Omental fat pad (tissue), 3 donors: ENCODE measurements at regions not wholly inside any gene's neighbourhood (a gene's known extent, or its start where the extent isn't known, plus 50 kb on each side); places are given as distances from the start of the nearest gene placed in this dataset.
"Not testable (repeated sequence)": the region's sequence is repeated elsewhere in the genome, so short reads cannot be mapped to it uniquely, and the experiment has no call there.

Experiments used
- ATAC-seq: fragments of 150-250 bp; one replicate; pipeline ENCODE4 v1.9.1; 2016; ENCODE audit warnings: mild to moderate bottlenecking, moderate library complexity; ENCODE audit not compliant: low FRiP score
- DNase-seq: peaks from one replicate; pipeline ENCODE4 v3.0.0-alpha.2; 2019; ENCODE audit warnings: low spot score
- TF ChIP-seq, protein P1 (sequence below), 3 donors: fragments of 450-650 bp; IDR thresholded peaks; one replicate each; pipeline ENCODE4 v1.5.1; 2016 to 2017; ENCODE audit warnings: antibody characterized with exemption in 3 of 3, mild to moderate bottlenecking in 3 of 3, moderate library complexity in 2 of 3

DNA sequence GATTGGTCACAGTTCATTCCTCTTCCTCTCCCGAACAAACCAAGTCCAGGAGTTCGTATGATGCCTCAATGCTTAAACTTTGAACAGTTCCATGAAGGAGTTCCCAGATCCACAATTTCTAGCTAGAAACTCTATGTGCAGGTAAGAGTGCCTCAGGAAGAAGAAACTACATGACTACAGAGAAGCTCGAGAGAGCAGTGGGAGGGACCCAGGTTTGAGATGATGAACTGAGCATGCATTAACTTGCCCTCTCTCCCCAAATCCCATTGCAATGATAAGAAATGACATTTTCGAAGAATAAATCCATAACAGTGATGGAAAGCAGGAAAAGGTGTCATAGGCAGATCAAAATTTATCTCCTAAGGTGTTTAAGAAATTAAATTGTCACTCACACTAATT lies 140.6 kb upstream of the JCAD start:
- ATAC-seq, result no peak
- no peak for DNase-seq
- TF ChIP-seq, protein P1, sequence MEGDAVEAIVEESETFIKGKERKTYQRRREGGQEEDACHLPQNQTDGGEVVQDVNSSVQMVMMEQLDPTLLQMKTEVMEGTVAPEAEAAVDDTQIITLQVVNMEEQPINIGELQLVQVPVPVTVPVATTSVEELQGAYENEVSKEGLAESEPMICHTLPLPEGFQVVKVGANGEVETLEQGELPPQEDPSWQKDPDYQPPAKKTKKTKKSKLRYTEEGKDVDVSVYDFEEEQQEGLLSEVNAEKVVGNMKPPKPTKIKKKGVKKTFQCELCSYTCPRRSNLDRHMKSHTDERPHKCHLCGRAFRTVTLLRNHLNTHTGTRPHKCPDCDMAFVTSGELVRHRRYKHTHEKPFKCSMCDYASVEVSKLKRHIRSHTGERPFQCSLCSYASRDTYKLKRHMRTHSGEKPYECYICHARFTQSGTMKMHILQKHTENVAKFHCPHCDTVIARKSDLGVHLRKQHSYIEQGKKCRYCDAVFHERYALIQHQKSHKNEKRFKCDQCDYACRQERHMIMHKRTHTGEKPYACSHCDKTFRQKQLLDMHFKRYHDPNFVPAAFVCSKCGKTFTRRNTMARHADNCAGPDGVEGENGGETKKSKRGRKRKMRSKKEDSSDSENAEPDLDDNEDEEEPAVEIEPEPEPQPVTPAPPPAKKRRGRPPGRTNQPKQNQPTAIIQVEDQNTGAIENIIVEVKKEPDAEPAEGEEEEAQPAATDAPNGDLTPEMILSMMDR (IDR thresholded peaks at IDR 0.05), result no peak

DNA sequence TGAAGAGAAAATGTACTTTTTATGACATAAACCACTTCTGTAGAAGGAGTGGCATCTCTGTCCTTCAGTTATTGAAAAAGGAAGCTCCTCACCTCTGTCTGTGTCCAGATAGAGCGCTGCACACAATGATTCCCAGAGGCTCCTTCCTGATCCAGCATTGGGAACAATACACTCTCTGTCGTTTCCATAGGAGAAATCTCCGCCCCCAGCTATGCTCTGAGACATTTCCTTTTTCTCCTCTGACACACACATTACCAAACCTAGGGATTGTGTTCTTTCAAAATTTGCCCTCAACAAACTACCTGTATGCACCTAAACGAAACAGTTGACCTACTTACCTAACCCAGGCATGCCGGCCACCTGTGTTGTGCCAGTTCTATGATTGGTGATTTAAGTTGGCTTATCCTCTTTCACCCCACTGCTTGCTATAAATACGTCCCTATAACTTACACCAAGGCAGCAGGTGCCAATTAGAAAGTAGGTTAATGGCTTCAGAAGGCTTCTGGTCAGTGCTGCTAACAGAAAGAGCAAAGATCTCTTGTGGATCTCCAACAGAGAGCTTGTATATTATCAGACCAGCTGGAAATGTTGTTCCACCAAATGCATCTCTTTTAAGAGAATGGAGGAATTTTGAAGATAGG lies 140.1 kb upstream of the JCAD start:
- DNase-seq (no peak), ATAC-seq (no peak)
- TF ChIP-seq, protein P1 (IDR thresholded peaks at IDR 0.05), result no peak

DNA sequence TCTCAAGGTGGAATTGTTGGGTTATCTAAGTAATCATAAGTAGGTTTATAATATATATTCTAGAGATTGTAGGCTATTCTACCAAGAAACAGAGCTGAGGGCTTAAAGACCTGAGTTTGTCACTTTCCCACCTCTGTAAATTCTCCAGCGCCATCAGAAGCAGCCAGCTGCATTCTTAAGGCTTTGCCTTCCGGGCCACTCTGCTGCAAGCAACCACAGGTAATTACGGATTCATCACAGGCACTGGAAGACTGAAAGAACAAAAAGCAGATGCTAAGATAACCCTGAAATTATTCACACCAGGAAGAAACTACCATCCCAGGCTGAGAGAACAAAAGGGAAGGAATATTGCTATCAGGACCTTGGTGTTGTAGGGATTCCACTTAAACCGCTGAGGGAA lies 137.8 kb upstream of the JCAD start:
- no peak for ATAC-seq
- TF ChIP-seq, protein P1 (IDR thresholded peaks at IDR 0.05), result no peak
- no peak for DNase-seq

DNA sequence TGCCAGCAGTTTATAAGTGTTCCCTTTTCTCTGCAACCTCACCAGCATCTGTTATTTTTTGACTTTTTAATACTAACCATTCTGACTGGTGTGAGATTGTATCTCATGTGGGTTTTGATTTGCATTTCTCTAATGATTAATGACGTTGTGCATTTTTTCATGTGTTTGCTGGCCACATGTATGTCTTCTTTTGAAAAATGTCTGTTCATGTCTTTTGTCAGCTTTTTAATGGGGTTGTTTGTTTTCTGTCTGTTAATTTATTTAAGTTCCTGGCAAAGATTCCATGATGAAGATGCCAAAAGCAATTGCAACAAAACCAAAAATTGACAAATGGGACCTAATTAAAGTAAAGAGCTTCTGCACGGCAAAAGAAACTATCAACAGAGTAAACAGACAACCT lies 137.2 kb upstream of the JCAD start:
- DNase-seq, ATAC-seq: not testable (repeated sequence)

DNA sequence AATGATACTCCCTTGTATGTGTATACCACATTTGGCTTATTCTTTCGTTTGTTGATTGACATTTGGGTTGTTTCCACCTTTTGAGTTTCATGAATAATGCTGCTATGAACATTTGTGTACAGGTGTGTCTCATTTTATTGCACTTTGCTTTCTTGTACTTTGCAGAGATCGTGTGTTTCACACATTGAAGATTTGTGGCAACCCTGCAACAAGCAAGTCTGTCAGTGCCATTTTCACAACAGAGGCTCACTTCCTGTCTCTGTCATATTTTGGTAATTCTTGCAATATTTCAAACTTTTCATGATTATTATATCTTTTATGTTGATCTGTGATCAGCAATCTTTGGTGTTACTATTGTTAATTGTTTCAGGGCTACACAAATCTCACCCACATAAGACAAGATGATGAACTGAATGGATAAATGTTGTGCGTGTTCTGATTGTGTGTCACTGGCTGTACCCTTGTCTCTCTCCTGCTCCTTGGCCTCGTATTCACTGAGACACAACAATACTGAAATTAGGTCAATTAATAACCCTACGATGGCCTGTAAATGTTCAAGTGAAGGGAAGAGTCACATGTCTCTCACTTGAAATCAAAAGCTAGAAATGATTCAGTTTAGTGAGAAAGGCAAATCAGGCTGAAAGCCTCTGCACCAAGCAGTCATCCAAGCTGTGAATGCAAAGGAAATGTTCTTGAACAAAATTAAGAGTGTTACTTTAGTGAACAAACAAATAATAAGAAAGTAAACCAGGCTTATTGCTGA lies 133.6 kb upstream of the JCAD start:
- TF ChIP-seq, protein P1 (IDR thresholded peaks at IDR 0.05), result no peak
- DNase-seq, result no peak
- no peak for ATAC-seq

DNA sequence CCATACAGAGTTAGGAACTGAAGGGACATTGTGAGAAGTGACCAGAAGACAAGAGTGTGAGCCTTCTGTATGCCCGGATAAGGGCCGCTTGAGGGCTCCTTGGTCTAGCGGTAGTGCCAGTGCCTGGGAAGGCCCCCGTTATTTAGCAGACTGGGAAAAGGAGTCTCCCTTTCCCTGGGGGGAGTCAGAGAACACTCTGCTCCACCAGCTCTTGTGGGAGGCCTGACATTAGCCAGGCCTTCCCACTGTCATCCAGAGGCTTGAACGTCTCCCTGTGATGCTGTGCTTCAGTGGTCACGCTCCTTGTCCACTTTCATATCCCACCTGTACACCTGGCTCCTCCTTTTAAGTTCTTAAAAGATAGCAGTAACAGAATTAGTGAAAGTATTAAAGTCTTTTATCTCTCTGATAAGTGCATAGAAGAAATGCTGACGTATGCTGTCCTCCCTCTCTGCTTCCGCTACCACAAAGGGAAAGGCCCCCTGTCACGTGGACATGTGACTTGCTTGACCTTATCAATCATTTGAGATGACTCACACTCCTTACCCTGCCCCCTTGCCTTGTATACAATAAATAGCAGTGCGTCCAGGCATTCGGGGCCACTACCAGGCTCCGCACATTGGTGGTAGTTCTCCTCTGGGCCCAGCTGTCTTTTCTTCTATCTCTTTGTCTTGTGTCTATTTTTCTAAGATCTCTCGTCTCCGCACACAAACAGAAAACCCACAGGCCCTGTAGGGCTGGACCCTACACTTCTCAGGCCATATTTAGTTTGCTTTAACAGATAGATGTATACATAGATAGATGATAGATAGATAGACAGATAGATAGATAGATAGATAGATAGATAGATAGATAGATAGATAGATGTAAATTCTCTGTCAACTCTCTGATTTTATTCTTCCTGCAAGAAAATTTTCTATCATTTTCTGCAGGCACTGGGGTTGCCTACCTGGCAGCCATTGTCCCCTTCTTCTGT lies 131.5 kb upstream of the JCAD start:
- no peak for DNase-seq
- TF ChIP-seq, protein P1 (IDR thresholded peaks at IDR 0.05), result no peak
- ATAC-seq, result no peak

DNA sequence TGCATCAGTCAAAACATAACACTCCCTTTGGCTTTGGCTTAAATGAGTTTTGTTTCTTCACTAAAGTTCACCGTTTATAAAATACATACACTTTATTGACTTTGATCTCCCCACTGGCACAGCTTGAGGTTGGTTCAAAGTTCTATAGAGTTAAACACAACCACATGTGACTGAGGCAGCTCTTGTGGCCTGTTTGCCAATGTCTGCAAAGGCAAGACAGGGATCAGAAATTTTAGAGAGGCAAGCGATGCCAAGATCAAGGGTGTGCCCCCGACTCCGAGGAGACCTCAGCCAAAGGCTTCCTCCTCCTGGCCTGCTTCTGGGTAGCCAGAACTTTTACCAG lies 129.8 kb upstream of the JCAD start:
- no peak for DNase-seq
- ATAC-seq, result no peak
- TF ChIP-seq, protein P1 (IDR thresholded peaks at IDR 0.05), result no peak
